ENCODE measurements at regions not wholly inside any gene's neighbourhood (a gene's known extent, or its start where the extent isn't known, plus 50 kb on each side); places are given as distances from the start of the nearest gene placed in this dataset.
A peak's percentile ranks its signal among the peaks of the same experiment; 100 is the strongest.

GRCh38 chr13:81017513-81018152 is 676.7 kb upstream of the SPRY2 start:
- H4K5ac ChIP-seq (ENCODE audit: low read depth, low read length), result no peak overlapping the region
- in situ Hi-C loops (cut with MboI; ENCODE audit: low sequenced_read_pairs) (no loop called here), intact Hi-C loops (cut with micrococcal nuclease) (loop anchor here (1.0 to 10.0 kb wide), 3 partner anchors 675 to 1468 kb away; no protein-coding TSS in a partner anchor), dilution Hi-C loops (cut with HindIII; ENCODE audit: low sequenced_read_pairs, unreplicated experiment) (no loop called here)
- H4K20me1 ChIP-seq (ENCODE audit: insufficient read depth, low read length), result no peaks in the 10 kb centered on the region
- no peak overlapping the region for H3K4ac ChIP-seq (ENCODE audit: low read depth, low read length)
- BruUV-seq (replicated peaks), result no TSS peak
- peak; percentile 47 for TF ChIP-seq CTCF (conservative IDR thresholded peaks at IDR 0.05; ENCODE audit: low read depth, low read length)
- TF ChIP-seq MAFK (IDR thresholded peaks at IDR 0.05; ENCODE audit: low read depth, low read length), result no peak
- no peak for TF ChIP-seq POLR2A (IDR thresholded peaks at IDR 0.05; ENCODE audit: low read depth, low read length)
- TF ChIP-seq RAD21 (IDR thresholded peaks at IDR 0.05; ENCODE audit: low read length), result peak; percentile 54
- no peak for TF ChIP-seq MXI1 (IDR thresholded peaks at IDR 0.05; ENCODE audit: borderline replicate concordance, low read depth, low read length)
- TF ChIP-seq SMC3 (IDR thresholded peaks at IDR 0.05; ENCODE audit: low read depth, low read length), result peak; percentile 31
- no peak overlapping the region for H3K4me2 ChIP-seq (ENCODE audit: low read depth, low read length)
- no peaks in the 10 kb centered on the region for H3K4me1 ChIP-seq (ENCODE audit: control insufficient read depth, insufficient read depth, low read length)
- no peak overlapping the region for H2AK5ac ChIP-seq (ENCODE audit: low read depth, low read length)
- ChIA-PET POLR2A (ENCODE audit: unreplicated experiment) (interaction anchor here (0.6 kb wide), 1 partner anchor 1180 kb away, joined by 4 read pairs; no protein-coding TSS in a partner anchor), CTCF (interaction anchor here (0.6 to 1.4 kb wide), 8 partner anchors 13 to 1456 kb away, joined by 3 to 5 read pairs (median 4); no protein-coding TSS in a partner anchor)
- no peak overlapping the region for H2BK5ac ChIP-seq (ENCODE audit: low read depth, low read length, poor library complexity, severe bottlenecking)
- no peak overlapping the region for H4K8ac ChIP-seq (ENCODE audit: low read depth in 2 of 2, low read length in 2 of 2)
- no peak overlapping the region for H2BK15ac ChIP-seq (ENCODE audit: low read depth, low read length)
- H3K14ac ChIP-seq (replicated peaks; ENCODE audit: low read depth, low read length), result no peak overlapping the region
- H2BK120ac ChIP-seq (ENCODE audit: low read depth, low read length), result no peak overlapping the region
- no peak overlapping the region for H3K56ac ChIP-seq (ENCODE audit: extremely low read depth, insufficient read depth, low read length)
- H2BK20ac ChIP-seq (ENCODE audit: low read depth, low read length), result no peak overlapping the region
- H3K27ac ChIP-seq (ENCODE audit: insufficient read depth, low read length), result no peak overlapping the region
- ATAC-seq (ENCODE audit: low read depth) (peak; percentile 49), DNase-seq (peak; percentile 25)
- H3K27me3 ChIP-seq (ENCODE audit: control insufficient read depth, insufficient read depth, low read length), result no peaks in the 10 kb centered on the region
- H3K9me3 ChIP-seq (ENCODE audit: control insufficient read depth, insufficient read depth, low read length), result peaks cover 7% of the 10 kb centered on the region; the same call in 1 of the 2 replicates
- H3K18ac ChIP-seq (ENCODE audit: low read depth, low read length), result no peak overlapping the region
- H2AFZ ChIP-seq (replicated peaks; ENCODE audit: low read length, poor library complexity), result no peak overlapping the region
- H3K23ac ChIP-seq (ENCODE audit: low read depth, low read length), result no peak overlapping the region
- no peaks in the 10 kb centered on the region for H3K36me3 ChIP-seq (ENCODE audit: control insufficient read depth, insufficient read depth, low read length)
- no peak overlapping the region for H4K91ac ChIP-seq (ENCODE audit: insufficient read depth, low read depth, low read length)
- no CpG with 5 or more reads among the region's 4 CpGs for WGBS, 2 experiments (ENCODE audit: extremely low coverage in 2 of 2, insufficient read length in 1 of 2)
- no peak overlapping the region for H3K4me3 ChIP-seq (ENCODE audit: insufficient read depth, low read depth, low read length)
- H2AK9ac ChIP-seq (replicated peaks; ENCODE audit: low read depth, low read length, poor library complexity), result no peak overlapping the region
- H3K9me1 ChIP-seq (ENCODE audit: insufficient read depth, low read length), result no peaks in the 10 kb centered on the region
- no peaks in the 10 kb centered on the region for H3K79me1 ChIP-seq (ENCODE audit: low read depth in 1 of 2, low read length in 2 of 2)
- no peak overlapping the region for H3K9ac ChIP-seq (ENCODE audit: low read depth, low read length)

Data from IMR-90 (cell line).